H1 (cell line): ENCODE measurements at regions not wholly inside any gene's neighbourhood (a gene's known extent, or its start where the extent isn't known, plus 50 kb on each side); places are given as distances from the start of the nearest gene placed in this dataset.

Experiments used
- CTCF ChIA-PET: fragments of 300-600 bp; sonication (Branson Sonifier 250); formaldehyde crosslinking; loops from one replicate; lab custom pipeline; 2021; ENCODE audit not compliant: partially characterized antibody; lab: Charles Lee
- POLR2A ChIA-PET: fragments of 300-600 bp; sonication (Branson Sonifier 250); formaldehyde crosslinking; loops from one replicate; lab custom pipeline; 2021; ENCODE audit warnings: inconsistent platforms; ENCODE audit not compliant: partially characterized antibody; lab: Charles Lee
- DNase-seq, 2 experiments: peaks; one replicate each; pipeline versions ENCODE4 v3.0.0 to v3.0.0-alpha.2; 2010 to 2022; ENCODE audit warnings: low spot score in 2 of 2, low read depth in 1 of 2, mixed read lengths in 1 of 2
- FAIRE-seq: peaks from 2 replicates; lab custom pipeline; 2011; peaks lifted over from hg19 to GRCh38; lab: Jason Lieb, UNC
- H2AFZ ChIP-seq: 2 replicates; pipeline ENCODE4 v1.8.1; 2012; ENCODE audit warnings: low read length, inconsistent platforms
- H2AK5ac ChIP-seq: 2 replicates; pipeline ENCODE4 v1.6.1; 2013; ENCODE audit warnings: low read depth, low read length
- H2BK120ac ChIP-seq: replicated peaks from 2 replicates; pipeline ENCODE3; 2013; ENCODE audit warnings: low read depth, low read length, inconsistent platforms
- H2BK12ac ChIP-seq: 2 replicates; pipeline ENCODE4 v1.6.1; 2013; ENCODE audit warnings: low read depth, low read length
- H2BK15ac ChIP-seq: 2 replicates; pipeline ENCODE4 v1.6.1; 2013; ENCODE audit warnings: low read length
- H2BK20ac ChIP-seq: 2 replicates; pipeline ENCODE4 v1.6.1; 2013; ENCODE audit warnings: low read length
- H2BK5ac ChIP-seq: 2 replicates; pipeline ENCODE4 v1.6.1; 2013; ENCODE audit warnings: low read depth, low read length
- H3K14ac ChIP-seq: 2 replicates; pipeline ENCODE4 v1.6.1; 2013; ENCODE audit warnings: inconsistent platforms; ENCODE audit not compliant: insufficient read length
- H3K18ac ChIP-seq: 2 replicates; pipeline ENCODE4 v1.6.1; 2013; ENCODE audit warnings: low read length; ENCODE audit errors: extremely low read depth
- H3K23ac ChIP-seq: 2 replicates; pipeline ENCODE4 v1.6.1; 2013; ENCODE audit warnings: inconsistent platforms; ENCODE audit not compliant: insufficient read length
- H3K23me2 ChIP-seq: 2 replicates; pipeline ENCODE4 v1.6.1; 2013; ENCODE audit warnings: low read depth, low read length
- H3K27ac ChIP-seq: 2 replicates; pipeline ENCODE4 v1.6.1; 2011; ENCODE audit warnings: low read depth, low read length, inconsistent platforms
- H3K27me3 ChIP-seq, 4 experiments: replicated peaks in 1 of 4; 1 replicate in 1 of 4; 2 replicates in 3 of 4; pipeline versions ENCODE4 v1.6.1 to v1.8.1; 2011 to 2013; ENCODE audit warnings: low read length in 3 of 4, mild to moderate bottlenecking in 3 of 4, inconsistent platforms in 2 of 4, mixed read lengths in 2 of 4, moderate library complexity in 1 of 4; ENCODE audit not compliant: control insufficient read depth in 3 of 4, insufficient read depth in 3 of 4; ENCODE audit errors: extremely low read depth in 1 of 4
- H3K36me3 ChIP-seq, 4 experiments: 2 replicates each; pipeline versions ENCODE4 v1.6.1 to v1.8.1; 2011 to 2013; ENCODE audit warnings: mild to moderate bottlenecking in 4 of 4, low read length in 3 of 4, moderate library complexity in 2 of 4, control low read depth in 1 of 4, inconsistent platforms in 1 of 4; ENCODE audit not compliant: insufficient read depth in 4 of 4, control insufficient read depth in 2 of 4
- H3K4ac ChIP-seq: replicated peaks from 2 replicates; pipeline ENCODE3; 2013; ENCODE audit warnings: low read length, low read depth, mixed read lengths, inconsistent platforms; ENCODE audit not compliant: insufficient read length
- H3K4me1 ChIP-seq, 4 experiments: replicated peaks in 1 of 4; 1 replicate in 1 of 4; 2 replicates in 3 of 4; pipeline versions ENCODE4 v1.6.1 to v1.8.1; 2011 to 2013; ENCODE audit warnings: low read length in 3 of 4, inconsistent platforms in 2 of 4, mixed read lengths in 1 of 4; ENCODE audit not compliant: insufficient read depth in 4 of 4, control insufficient read depth in 3 of 4
- H3K4me2 ChIP-seq, 2 experiments: 2 replicates each; pipeline versions ENCODE4 v1.6.1 to v1.8.1; 2011 to 2013; ENCODE audit warnings: low read depth in 2 of 2, low read length in 2 of 2, control low read depth in 1 of 2, inconsistent platforms in 1 of 2, mild to moderate bottlenecking in 1 of 2; ENCODE audit not compliant: insufficient read depth in 1 of 2
- H3K4me3 ChIP-seq, 4 experiments: fragments of 200-600, 300-600 bp in 1 of 4; sonication (generic), shearing (Covaris generic), sonication (Bioruptor Twin) in 1 of 4; 2 replicates each; pipeline versions ENCODE4 v1.5.1 to v1.8.1; 2011 to 2016; ENCODE audit warnings: low read length in 4 of 4, low read depth in 3 of 4, control low read depth in 2 of 4, inconsistent platforms in 2 of 4, mild to moderate bottlenecking in 2 of 4, mixed read lengths in 1 of 4, moderate library complexity in 1 of 4; ENCODE audit not compliant: insufficient read depth in 2 of 4; ENCODE audit errors: extremely low read depth in 1 of 4
- H3K56ac ChIP-seq: replicated peaks from 2 replicates; pipeline ENCODE3; 2013; ENCODE audit warnings: low read depth, mild to moderate bottlenecking, mixed read lengths, low read length, inconsistent platforms; ENCODE audit not compliant: insufficient read length
- H3K79me1 ChIP-seq: 2 replicates; pipeline ENCODE4 v1.6.1; 2013; ENCODE audit warnings: low read depth, low read length, control low read depth
- H3K79me2 ChIP-seq, 2 experiments: 2 replicates each; pipeline versions ENCODE4 v1.6.1 to v1.8.1; 2012 to 2013; ENCODE audit warnings: low read length in 2 of 2, mild to moderate bottlenecking in 2 of 2, inconsistent platforms in 1 of 2; ENCODE audit not compliant: insufficient read depth in 2 of 2, control insufficient read depth in 1 of 2
- H3K9ac ChIP-seq, 4 experiments: replicated peaks in 1 of 4; 1 replicate in 1 of 4; 2 replicates in 3 of 4; pipeline versions ENCODE4 v1.6.1 to v1.8.1; 2011 to 2013; ENCODE audit warnings: low read depth in 3 of 4, low read length in 3 of 4, control low read depth in 2 of 4, mild to moderate bottlenecking in 2 of 4, moderate library complexity in 2 of 4, inconsistent platforms in 1 of 4; ENCODE audit errors: extremely low read depth in 1 of 4
- H3K9me3 ChIP-seq, 2 experiments: 2 replicates each; pipeline versions ENCODE4 v1.6.1 to v1.8.1; 2012 to 2013; ENCODE audit warnings: mild to moderate bottlenecking in 2 of 2, moderate library complexity in 2 of 2, control low read depth in 1 of 2, inconsistent platforms in 1 of 2, low read depth in 1 of 2, low read length in 1 of 2, mixed read lengths in 1 of 2; ENCODE audit not compliant: insufficient read depth in 2 of 2
- H4K20me1 ChIP-seq, 2 experiments: replicated peaks in 1 of 2; 2 replicates each; pipeline versions ENCODE3 to v1.8.1; 2011 to 2013; ENCODE audit warnings: inconsistent platforms in 2 of 2, low read length in 2 of 2, mild to moderate bottlenecking in 1 of 2; ENCODE audit not compliant: insufficient read depth in 2 of 2, control insufficient read depth in 1 of 2
- H4K5ac ChIP-seq: 2 replicates; pipeline ENCODE4 v1.6.1; 2013; ENCODE audit warnings: low read length, low read depth, mixed read lengths, inconsistent platforms; ENCODE audit not compliant: insufficient read length
- H4K8ac ChIP-seq: 2 replicates; pipeline ENCODE4 v1.8.0; 2013; ENCODE audit warnings: mild to moderate bottlenecking, moderate library complexity, low read length, inconsistent platforms; ENCODE audit not compliant: insufficient read depth; ENCODE audit errors: extremely low read depth
- H4K91ac ChIP-seq: replicated peaks from 2 replicates; pipeline ENCODE3; 2013; ENCODE audit warnings: low read length, mixed read lengths, inconsistent platforms; ENCODE audit not compliant: insufficient read length
- CEBPB ChIP-seq: IDR thresholded peaks from 2 replicates; pipeline ENCODE4 v1.6.1; 2012; ENCODE audit warnings: low read depth, low read length
- HDAC2 ChIP-seq, 2 experiments: fragments of 300-600 bp in 1 of 2; sonication (generic) in 1 of 2; IDR thresholded peaks; 2 replicates each; pipeline ENCODE4 v1.6.1; 2011 to 2012; ENCODE audit warnings: low read depth in 2 of 2, low read length in 2 of 2, mild to moderate bottlenecking in 2 of 2, moderate library complexity in 2 of 2, borderline replicate concordance in 1 of 2, inconsistent platforms in 1 of 2
- KDM5A ChIP-seq: fragments of 200-600 bp; IDR thresholded peaks from 2 replicates; pipeline ENCODE4 v1.7.1; 2012; ENCODE audit warnings: mild to moderate bottlenecking, low read length, inconsistent platforms, mixed read lengths
- TCF12 ChIP-seq: IDR thresholded peaks from 2 replicates; pipeline ENCODE4 v1.6.1; 2011; ENCODE audit warnings: low read depth, mild to moderate bottlenecking, low read length
- TEAD4 ChIP-seq: IDR thresholded peaks from 2 replicates; pipeline ENCODE4 v1.6.1; 2012; ENCODE audit warnings: low read depth, low read length, inconsistent platforms, mixed read lengths
- WGBS, 2 experiments: shearing (Covaris generic) in 1 of 2; methylation state at CpG; one replicate each; pipeline versions ENCODE4 v1.1.6 to v1.1.7; 2013 to 2015; ENCODE audit warnings: low lambda C conversion rate in 2 of 2, mixed read lengths in 2 of 2, inconsistent platforms in 1 of 2, low coverage in 1 of 2, missing lambda C conversion rate in 1 of 2; ENCODE audit not compliant: insufficient replicate concordance in 2 of 2, insufficient coverage in 1 of 2, insufficient read length in 1 of 2; ENCODE audit errors: extremely low coverage in 1 of 2, missing lambda C conversion rate in 1 of 2; 5-methylcytosine and 5-hydroxymethylcytosine counted together

DNA sequence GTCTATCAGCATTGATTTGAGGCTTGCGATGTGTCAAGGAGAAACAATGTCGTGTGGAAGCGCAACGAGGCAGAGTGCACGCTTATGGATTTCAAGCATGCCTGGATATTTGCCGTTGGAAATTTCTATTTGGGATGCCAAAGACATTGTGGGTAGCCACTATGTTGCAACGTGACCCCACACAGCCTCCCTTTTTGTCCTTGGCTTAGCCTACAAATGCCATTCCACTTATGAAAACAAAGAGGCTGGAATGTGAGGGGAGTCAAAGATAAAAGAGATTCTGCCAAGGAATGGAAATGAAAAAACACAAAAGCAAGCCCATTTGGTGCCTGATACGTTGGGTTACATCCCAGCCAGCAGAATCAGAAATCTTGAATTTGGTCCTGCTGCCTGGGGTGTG is 721.2 kb downstream of the GALR1 start:
- Histone ChIP-seq H2BK15ac (no peak overlapping the region), H3K9ac (no peak overlapping the region), H3K4ac (no peak overlapping the region), H3K4me2 (peak overlapping the region; percentile 1 to 3; a peak in 3 of 4 replicates), H4K20me1 (no peaks in the 10 kb centered on the region), H3K14ac (no peak overlapping the region), H3K4me1 (peaks cover 0 to 10% (median 7%) of the 10 kb centered on the region in 4 experiments; a peak in 3 of 7 replicates), H2BK20ac (peak overlapping the region; percentile 68; the same call in 1 of the 2 replicates), H3K79me2 (no peaks in the 10 kb centered on the region), H3K27me3 (no peaks in the 10 kb centered on the region), H3K36me3 (no peaks in the 10 kb centered on the region), H4K8ac (no peak overlapping the region), H3K27ac (no peak overlapping the region), H3K56ac (no peak overlapping the region), H4K5ac (no peak overlapping the region), H2AFZ (no peak overlapping the region), H3K18ac (no peak overlapping the region), H3K23me2 (no peaks in the 10 kb centered on the region; the same call in 1 of the 2 replicates), H3K79me1 (no peaks in the 10 kb centered on the region), H2BK120ac (no peak overlapping the region), H3K23ac (no peak overlapping the region), H3K9me3 (no peaks in the 10 kb centered on the region; a peak in 1 of 4 replicates), H3K4me3 (no peak overlapping the region), H2BK5ac (no peak overlapping the region), H4K91ac (peak overlapping the region; percentile 39), H2BK12ac (peak overlapping the region; percentile 72; the same call in 1 of the 2 replicates), H2AK5ac (no peak overlapping the region)
- 79% methylated on average over 8 of the region's 8 CpGs; no CpG with 5 or more reads in 1 of the 2 experiments for WGBS, 2 experiments
- ChIA-PET CTCF (interaction anchor here (2.4 kb wide), 1 partner anchor 13 kb away, joined by 5 read pairs; no protein-coding TSS in a partner anchor), POLR2A (no interaction called here)
- FAIRE-seq (no peak), DNase-seq (peak in 1 of 2 experiments; percentile 15)
- no peak for TF ChIP-seq KDM5A
- peak; percentile 60; the same call in 1 of the 2 replicates for TF ChIP-seq CEBPB
- TF ChIP-seq HDAC2 (IDR thresholded peaks at IDR 0.05; ENCODE audit: borderline replicate concordance in 1 of 2, low read depth in 2 of 2, low read length in 2 of 2), result 0 out of 4 replicates have a peak, but pooled peaks of 1 of the 2 experiments have one; percentile 49
- no peak for TF ChIP-seq TCF12
- TF ChIP-seq TEAD4, result peak; percentile 91
